Renal cortex interstitium (tissue), 11 donors: ENCODE measurements at regions not wholly inside any gene's neighbourhood (a gene's known extent, or its start where the extent isn't known, plus 50 kb on each side); places are given as distances from the start of the nearest gene placed in this dataset.
"Not testable (repeated sequence)": the region's sequence is repeated elsewhere in the genome, so short reads cannot be mapped to it uniquely, and the experiment has no call there.

Experiments
- DNase-seq, 11 donors: peaks; one replicate each; pipeline ENCODE4 v3.0.0-alpha.2; 2013; ENCODE audit warnings: low read depth in 9 of 11, low spot score in 4 of 11; ENCODE audit errors: extremely low read depth in 1 of 11

GRCh38 chr4:10811991-10812390 is 127.4 kb upstream of the CLNK start:
- DNase-seq: no peak

- no peak for DNase-seq
These were observed 125.8 kb upstream of the CLNK start for GRCh38 chr4:10810411-10810810.

DNA sequence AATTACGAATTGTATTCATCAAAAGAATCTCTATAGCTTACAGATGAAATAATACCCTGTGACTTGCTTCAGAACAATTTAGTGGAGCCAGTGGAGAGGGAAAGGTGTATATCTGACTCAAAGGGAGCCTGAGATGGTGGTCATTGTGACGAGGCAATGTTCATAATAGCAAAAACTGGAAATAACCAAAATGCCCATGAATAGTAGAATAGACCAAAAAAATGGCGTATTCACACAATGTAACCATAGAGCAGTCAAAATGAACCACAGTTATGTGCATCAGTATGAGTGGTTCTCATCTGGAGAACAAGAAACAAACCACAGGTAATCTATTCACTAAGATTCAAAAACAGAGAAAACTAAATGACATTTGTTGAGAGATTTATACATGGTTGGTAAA is 125.3 kb upstream of the CLNK start:
- DNase-seq: no peak

DNA sequence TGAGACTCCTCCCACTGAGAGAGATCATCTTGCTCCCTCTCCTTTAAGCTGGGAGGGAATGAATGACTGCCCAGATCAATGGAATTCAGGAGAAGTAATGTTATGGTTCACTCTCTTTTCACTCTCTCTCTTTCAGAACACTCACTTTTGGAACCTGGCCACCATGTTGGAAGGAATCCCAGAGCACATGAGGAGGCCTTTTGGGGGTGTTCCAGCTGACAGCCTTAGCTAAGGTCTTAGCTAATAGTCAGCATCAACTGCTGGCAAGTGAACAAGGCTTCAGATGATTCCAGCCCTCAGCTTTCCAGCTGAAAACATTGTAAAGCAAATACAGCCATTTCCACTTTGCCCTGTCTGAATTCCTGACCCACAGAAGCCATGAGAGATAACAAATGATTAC is 124.0 kb upstream of the CLNK start:
- no peak for DNase-seq

- DNase-seq: no peak
These were observed 122.5 kb upstream of the CLNK start for GRCh38 chr4:10806953-10807645.

DNA sequence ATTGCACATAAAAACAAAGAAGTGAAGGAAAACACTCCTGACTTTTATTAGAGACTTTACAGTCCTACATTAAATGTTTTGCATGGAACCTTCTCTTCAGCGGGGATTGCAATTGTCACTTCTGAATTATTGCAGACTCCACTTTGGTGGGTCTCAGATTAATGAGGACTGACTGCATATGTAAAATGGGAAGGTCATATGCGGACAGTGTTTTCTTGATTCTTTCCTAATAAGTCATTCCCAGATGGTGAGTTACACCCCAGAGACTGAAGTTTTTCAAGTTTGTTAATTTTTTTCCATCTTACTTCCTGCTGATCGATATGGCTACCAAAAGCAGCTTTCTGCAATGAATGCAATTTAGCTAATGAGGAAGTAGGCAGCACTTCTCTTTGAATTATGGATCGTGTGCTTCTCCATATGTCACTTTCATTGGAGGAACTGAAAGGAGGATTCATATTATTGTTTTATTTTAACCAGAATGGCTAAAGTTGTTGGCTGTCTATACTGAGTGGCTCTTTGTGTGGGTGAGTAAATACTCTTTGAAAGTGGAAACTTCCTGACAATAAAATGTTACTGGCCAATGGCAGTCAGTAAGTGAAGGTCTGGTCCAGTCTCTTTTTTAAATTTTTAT is 119.3 kb upstream of the CLNK start:
- no peak for DNase-seq

- DNase-seq: no peak
These were observed 102.8 kb upstream of the CLNK start for GRCh38 chr4:10787365-10787764.

DNA sequence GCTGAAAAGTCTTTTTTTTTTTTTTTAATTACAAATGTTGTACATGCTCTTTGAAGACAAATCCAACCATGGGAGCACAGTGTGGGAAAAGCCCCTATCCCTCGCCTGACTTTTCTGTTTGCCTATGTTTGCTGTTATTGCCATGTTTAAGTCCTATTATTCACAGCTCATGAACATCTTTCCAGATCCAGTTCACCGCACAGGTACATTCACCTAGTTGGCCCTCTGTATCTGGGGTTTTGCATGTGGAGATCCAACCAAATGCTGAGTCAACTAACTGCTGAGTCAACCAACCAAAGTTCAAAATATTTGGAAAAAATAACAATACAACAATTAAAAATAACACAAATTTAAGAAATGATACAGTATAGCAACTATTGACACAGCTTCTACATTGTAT is 100.1 kb upstream of the CLNK start:
- DNase-seq: no peak

- no peak for DNase-seq
These were observed 98.8 kb upstream of the CLNK start for GRCh38 chr4:10783351-10783750.

- DNase-seq: no peak
These were observed 97.2 kb upstream of the CLNK start for GRCh38 chr4:10781805-10782204.

- DNase-seq: not testable (repeated sequence)
These were observed 96.2 kb upstream of the CLNK start for GRCh38 chr4:10780803-10781202.

- not testable (repeated sequence) for DNase-seq
These were observed 90.6 kb upstream of the CLNK start for GRCh38 chr4:10775132-10775531.

DNA sequence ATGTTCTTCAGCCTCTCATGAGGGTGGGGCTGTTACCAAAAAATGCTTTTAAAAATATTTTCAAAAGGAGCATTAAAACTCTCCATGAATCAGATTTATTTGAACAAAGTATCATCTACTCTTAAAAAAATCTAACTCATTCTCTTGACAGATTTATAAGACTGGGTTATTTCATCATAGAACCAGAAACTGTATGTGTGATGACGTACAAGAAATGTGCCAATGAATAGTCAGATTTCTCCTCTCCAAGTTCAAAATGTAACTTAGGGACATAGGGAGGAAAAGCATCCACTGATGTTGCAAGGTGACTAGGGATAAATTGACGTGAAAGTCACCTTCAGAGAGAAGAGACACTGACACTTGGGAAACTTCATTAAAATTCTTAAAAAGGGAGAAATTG is 89.1 kb upstream of the CLNK start:
- DNase-seq: no peak

DNA sequence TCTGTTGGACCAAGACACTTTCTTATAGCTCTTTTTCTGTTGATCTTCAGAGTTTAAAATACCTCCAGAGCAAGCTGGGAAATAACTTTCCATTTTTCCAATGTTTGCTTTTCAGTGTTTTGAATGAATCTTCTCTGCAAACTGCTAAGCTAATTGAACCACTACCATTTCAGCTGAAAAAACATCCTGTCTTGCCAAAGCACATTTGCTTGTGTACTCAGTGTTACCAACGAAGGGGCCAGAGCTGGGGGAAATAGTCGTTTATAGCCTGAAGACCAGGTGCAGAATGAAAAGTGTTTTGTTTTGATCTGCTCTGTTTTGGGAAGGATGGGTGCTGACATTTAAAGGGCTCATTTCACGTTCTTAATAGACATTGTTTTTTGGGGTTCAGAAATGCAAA is 88.4 kb upstream of the CLNK start:
- DNase-seq: no peak

- DNase-seq: no peak
These were observed 80.8 kb upstream of the CLNK start for GRCh38 chr4:10765386-10765785.

GRCh38 chr4:10762561-10762960 is 78.0 kb upstream of the CLNK start:
- peak in 7 of 11 donors; percentile 22 to 67 (median 33) for DNase-seq

DNA sequence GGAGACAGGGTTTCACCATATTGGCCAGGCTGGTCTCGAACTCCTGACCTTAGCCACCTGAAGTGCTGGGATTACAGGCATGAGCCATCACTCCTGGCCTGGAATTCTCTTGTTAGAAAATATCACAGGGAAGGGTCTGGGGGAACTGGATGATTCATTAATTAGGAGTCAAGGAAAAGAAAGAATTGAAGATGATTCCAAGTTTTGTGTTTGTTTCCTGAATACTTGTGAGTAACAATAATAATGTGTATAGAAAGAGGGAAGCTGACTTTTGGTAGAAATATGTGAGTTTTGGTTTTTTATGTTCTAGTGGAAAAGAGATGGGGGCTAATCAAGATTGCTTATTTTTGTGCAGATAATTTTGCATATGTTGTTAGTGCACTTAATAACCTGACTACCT is 77.3 kb upstream of the CLNK start:
- DNase-seq: no peak

GRCh38 chr4:10760086-10760485 is 75.5 kb upstream of the CLNK start:
- DNase-seq: no peak

GRCh38 chr4:10758906-10759305 is 74.3 kb upstream of the CLNK start:
- no peak for DNase-seq

GRCh38 chr4:10753856-10754402 is 69.4 kb upstream of the CLNK start:
- DNase-seq: no peak

- no peak for DNase-seq
These were observed 68.8 kb upstream of the CLNK start for GRCh38 chr4:10753336-10753735.
